Astrocyte of the cerebellum (primary cell): ENCODE measurements at regions not wholly inside any gene's neighbourhood (a gene's known extent, or its start where the extent isn't known, plus 50 kb on each side); places are given as distances from the start of the nearest gene placed in this dataset.

Experiments
- DNase-seq: peaks from one replicate; pipeline ENCODE4 v3.0.0-alpha.2; 2011; ENCODE audit warnings: low read depth
- H3K4me3 ChIP-seq: 2 replicates; pipeline ENCODE4 v1.5.1; 2011; ENCODE audit warnings: mild to moderate bottlenecking, low read depth, low read length, moderate library complexity
- CTCF ChIP-seq: IDR thresholded peaks from 2 replicates; pipeline ENCODE4 v1.5.1; 2012; ENCODE audit warnings: low read length, low read depth, moderate library complexity, mild to moderate bottlenecking; ENCODE audit errors: missing control alignments
- in situ Hi-C: cut with HindIII; loops from 2 replicates; pipeline ENCODE4 v1.10.0; 2017; ENCODE audit warnings: low sequenced_read_pairs

DNA sequence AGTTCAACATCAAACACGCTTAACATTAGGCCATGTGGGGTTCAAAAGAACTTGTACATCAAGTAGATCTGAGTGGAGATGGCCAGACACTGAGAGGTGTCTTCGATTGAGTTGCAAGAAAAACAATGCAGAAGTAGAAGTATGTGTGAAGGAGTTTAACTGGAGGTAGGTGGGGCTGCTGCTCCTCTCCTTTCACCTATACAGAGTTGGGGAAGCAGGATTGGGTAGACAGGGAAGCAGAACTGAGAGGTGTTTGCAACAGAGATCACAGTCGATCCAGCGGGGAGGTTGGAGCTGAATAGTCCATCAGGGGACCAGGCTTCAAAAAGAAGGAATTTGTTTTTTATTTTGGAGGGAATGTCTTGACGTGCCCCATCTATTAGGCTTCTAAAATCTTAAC lies 61.7 kb upstream of the SLC27A6 start:
- no peak overlapping the region for H3K4me3 ChIP-seq
- no peak for DNase-seq
- TF ChIP-seq CTCF = no peak
- in situ Hi-C loops = no loop called here

DNA sequence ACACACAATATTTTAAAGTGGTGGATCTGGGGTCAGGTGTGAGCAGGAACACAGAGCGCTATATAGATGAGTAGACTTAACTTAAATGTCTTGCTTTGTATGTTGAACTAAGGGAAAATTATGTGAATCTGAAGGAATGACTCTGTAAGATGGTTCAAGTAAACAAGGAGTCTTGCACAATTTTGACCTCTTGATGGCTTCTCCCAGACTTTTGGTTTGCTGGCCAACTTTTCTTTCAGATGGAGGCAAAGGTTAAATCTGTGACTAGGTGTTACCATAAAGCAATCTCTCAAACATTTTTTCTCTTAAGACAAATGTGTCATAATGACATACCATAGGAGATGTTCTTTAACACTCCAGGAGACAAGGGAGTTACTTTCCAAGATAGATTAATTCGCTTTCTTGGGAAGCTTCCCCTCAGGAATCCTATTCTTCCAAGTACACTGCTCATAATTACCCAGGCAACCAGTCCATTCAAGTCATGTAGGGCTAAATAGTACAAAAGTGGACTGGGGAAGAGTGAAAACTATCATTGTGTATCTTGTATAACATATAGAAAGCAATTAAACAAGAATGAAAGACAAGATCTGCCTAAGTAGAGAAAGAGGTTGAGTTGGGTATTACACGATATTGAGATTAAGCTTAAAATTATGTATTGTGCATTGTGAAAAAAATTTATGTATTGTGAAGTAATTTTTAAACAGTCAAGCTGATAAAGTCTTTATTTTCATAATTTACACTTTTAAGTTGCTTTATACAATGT lies 60.3 kb upstream of the SLC27A6 start:
- no peak overlapping the region for H3K4me3 ChIP-seq
- DNase-seq = no peak
- no peak for TF ChIP-seq CTCF
- in situ Hi-C loops = no loop called here

GRCh38 chr5:128905568-128906110 lies 59.6 kb upstream of the SLC27A6 start:
- H3K4me3 ChIP-seq = no peak overlapping the region
- peak; percentile 64 for TF ChIP-seq CTCF
- in situ Hi-C loops = no loop called here
- peak; percentile 60 for DNase-seq

- in situ Hi-C loops = no loop called here
- H3K4me3 ChIP-seq = no peak overlapping the region
- DNase-seq = no peak
- no peak for TF ChIP-seq CTCF
These were observed 51.7 kb upstream of the SLC27A6 start for GRCh38 chr5:128913551-128913950.
